ENCODE measurements at regions not wholly inside any gene's neighbourhood (a gene's known extent, or its start where the extent isn't known, plus 50 kb on each side); places are given as distances from the start of the nearest gene placed in this dataset.
"Not testable (repeated sequence)": the region's sequence is repeated elsewhere in the genome, so short reads cannot be mapped to it uniquely, and the experiment has no call there.

GRCh38 chr4:60721685-60722084 lies 478.4 kb upstream of the ADGRL3 start:
- TF ChIP-seq, protein P1, sequence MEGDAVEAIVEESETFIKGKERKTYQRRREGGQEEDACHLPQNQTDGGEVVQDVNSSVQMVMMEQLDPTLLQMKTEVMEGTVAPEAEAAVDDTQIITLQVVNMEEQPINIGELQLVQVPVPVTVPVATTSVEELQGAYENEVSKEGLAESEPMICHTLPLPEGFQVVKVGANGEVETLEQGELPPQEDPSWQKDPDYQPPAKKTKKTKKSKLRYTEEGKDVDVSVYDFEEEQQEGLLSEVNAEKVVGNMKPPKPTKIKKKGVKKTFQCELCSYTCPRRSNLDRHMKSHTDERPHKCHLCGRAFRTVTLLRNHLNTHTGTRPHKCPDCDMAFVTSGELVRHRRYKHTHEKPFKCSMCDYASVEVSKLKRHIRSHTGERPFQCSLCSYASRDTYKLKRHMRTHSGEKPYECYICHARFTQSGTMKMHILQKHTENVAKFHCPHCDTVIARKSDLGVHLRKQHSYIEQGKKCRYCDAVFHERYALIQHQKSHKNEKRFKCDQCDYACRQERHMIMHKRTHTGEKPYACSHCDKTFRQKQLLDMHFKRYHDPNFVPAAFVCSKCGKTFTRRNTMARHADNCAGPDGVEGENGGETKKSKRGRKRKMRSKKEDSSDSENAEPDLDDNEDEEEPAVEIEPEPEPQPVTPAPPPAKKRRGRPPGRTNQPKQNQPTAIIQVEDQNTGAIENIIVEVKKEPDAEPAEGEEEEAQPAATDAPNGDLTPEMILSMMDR (IDR thresholded peaks at IDR 0.05; ENCODE audit: insufficient read depth, missing control alignments), result no peak
- FAIRE-seq (no peak), DNase-seq (ENCODE audit: insufficient read length, low spot score) (no peak)

- no peak for FAIRE-seq
- TF ChIP-seq, protein P1 (IDR thresholded peaks at IDR 0.05; ENCODE audit: insufficient read depth, missing control alignments), result no peak
- no peak for DNase-seq (ENCODE audit: insufficient read length, low spot score)
Measured at GRCh38 chr4:60723796-60724195, 476.3 kb upstream of the ADGRL3 start.

DNA sequence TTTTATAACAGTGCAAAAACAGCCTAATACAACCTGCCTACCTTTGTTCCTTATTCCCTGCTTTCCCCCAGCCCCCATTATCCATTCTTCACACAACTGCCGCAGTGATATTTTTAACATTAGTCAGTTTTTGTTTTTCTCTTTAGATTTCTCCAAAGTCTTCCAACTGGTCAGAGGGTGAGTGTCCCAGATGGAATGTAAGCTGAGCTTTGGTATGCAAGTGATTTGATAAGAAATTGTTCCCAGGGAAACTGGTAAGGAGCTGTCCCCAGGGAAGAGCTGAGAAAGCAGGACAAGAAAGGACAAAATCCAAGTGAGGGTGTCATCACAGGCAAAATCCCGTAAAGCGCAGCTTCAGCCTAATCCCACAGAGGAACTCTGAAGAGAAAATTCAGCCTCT lies 475.5 kb upstream of the ADGRL3 start:
- DNase-seq (ENCODE audit: insufficient read length, low spot score) (no peak), FAIRE-seq (no peak)
- TF ChIP-seq, protein P1 (IDR thresholded peaks at IDR 0.05; ENCODE audit: insufficient read depth, missing control alignments), result no peak

- TF ChIP-seq, protein P1 (IDR thresholded peaks at IDR 0.05; ENCODE audit: insufficient read depth, missing control alignments), result no peak
- FAIRE-seq, result no peak
Measured at GRCh38 chr4:60726779-60727178, 473.3 kb upstream of the ADGRL3 start.

GRCh38 chr4:60729194-60729593 lies 470.9 kb upstream of the ADGRL3 start:
- FAIRE-seq, result no peak
- no peak for DNase-seq (ENCODE audit: insufficient read length, low spot score)
- TF ChIP-seq, protein P1 (IDR thresholded peaks at IDR 0.05; ENCODE audit: insufficient read depth, missing control alignments), result no peak

More at GRCh38 chr4:60726779-60727178, 473.3 kb upstream of the ADGRL3 start:
- DNase-seq (ENCODE audit: insufficient read length, low spot score), result no peak

DNA sequence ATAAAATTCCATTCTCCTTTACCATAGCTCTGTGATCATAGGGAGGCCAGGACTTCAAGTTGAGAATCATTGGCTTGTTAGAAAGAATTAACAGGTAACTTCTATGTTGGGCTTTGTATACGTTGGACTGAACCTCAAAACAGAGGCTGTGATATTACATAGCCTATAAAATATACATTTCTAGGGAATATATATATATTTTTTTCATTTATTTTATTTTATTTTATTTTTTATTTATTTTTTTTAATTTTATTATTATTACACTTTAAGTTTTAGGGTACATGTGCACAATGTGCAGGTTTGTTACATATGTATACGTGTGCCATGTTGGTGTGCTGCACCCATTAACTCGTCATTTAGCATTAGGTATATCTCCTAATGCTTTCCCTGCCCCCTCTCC lies 470.4 kb upstream of the ADGRL3 start:
- not testable (repeated sequence) for DNase-seq (ENCODE audit: insufficient read length, low spot score); FAIRE-seq

DNA sequence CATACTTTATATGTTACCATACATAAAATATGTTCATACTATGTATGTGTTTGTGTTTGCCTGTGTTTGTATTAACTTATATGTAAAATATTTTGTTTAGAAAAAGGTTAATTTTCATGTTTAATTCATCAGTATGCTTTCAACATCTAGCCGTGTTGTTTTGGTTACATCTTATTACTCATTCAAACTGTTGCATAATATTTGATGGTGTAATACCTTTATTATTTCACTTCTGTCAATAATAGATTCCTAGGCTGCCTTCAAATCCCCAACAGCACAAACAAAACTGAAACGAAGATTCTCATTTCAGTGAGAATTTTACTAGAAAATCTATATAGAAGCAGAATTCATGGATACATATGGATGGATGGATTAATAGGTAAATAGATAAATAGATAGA lies 462.3 kb upstream of the ADGRL3 start:
- TF ChIP-seq, protein P1 (IDR thresholded peaks at IDR 0.05; ENCODE audit: insufficient read depth, missing control alignments), result no peak
- FAIRE-seq (peak; percentile 53), DNase-seq (ENCODE audit: insufficient read length, low spot score) (no peak)

GRCh38 chr4:60743654-60744053 lies 456.5 kb upstream of the ADGRL3 start:
- TF ChIP-seq, protein P1 (IDR thresholded peaks at IDR 0.05; ENCODE audit: insufficient read depth, missing control alignments), result no peak
- no peak for FAIRE-seq
- no peak for DNase-seq (ENCODE audit: insufficient read length, low spot score)
